GM19455 (cell line): ENCODE measurements at regions not wholly inside any gene's neighbourhood (a gene's known extent, or its start where the extent isn't known, plus 50 kb on each side); places are given as distances from the start of the nearest gene placed in this dataset.

Source experiments
- ATAC-seq: cut with Tn5 transposase; IDR thresholded peaks from one replicate; pipeline ENCODE4 v1.9.1; 2021; ENCODE audit not compliant: unreplicated experiment

- no peak for ATAC-seq
Observed at GRCh38 chr2:215607766-215608165, 171.9 kb upstream of the FN1 start.

GRCh38 chr2:215606219-215606618, 170.4 kb upstream of the FN1 start:
- ATAC-seq: no peak

- ATAC-seq: no peak
Observed at GRCh38 chr2:215605214-215605613, 169.3 kb upstream of the FN1 start.

GRCh38 chr2:215604606-215605005, 168.7 kb upstream of the FN1 start:
- ATAC-seq: no peak

- ATAC-seq: no peak
Observed at GRCh38 chr2:215603440-215603839, 167.6 kb upstream of the FN1 start.

- ATAC-seq: no peak
Observed at GRCh38 chr2:215602997-215603396, 167.1 kb upstream of the FN1 start.

- no peak for ATAC-seq
Observed at GRCh38 chr2:215601990-215602721, 166.3 kb upstream of the FN1 start.

GRCh38 chr2:215601526-215601925, 165.7 kb upstream of the FN1 start:
- no peak for ATAC-seq

- ATAC-seq: no peak
Observed at GRCh38 chr2:215598376-215598975, 162.6 kb upstream of the FN1 start.

- ATAC-seq: no peak
Observed at GRCh38 chr2:215597577-215597976, 161.7 kb upstream of the FN1 start.

- no peak for ATAC-seq
Observed at GRCh38 chr2:215594766-215595165, 158.9 kb upstream of the FN1 start.

- ATAC-seq: no peak
Observed at GRCh38 chr2:215590010-215590745, 154.3 kb upstream of the FN1 start.

GRCh38 chr2:215583881-215584280, 148.0 kb upstream of the FN1 start:
- ATAC-seq: no peak

GRCh38 chr2:215579809-215580208, 143.9 kb upstream of the FN1 start:
- no peak for ATAC-seq

GRCh38 chr2:215577356-215577755, 141.5 kb upstream of the FN1 start:
- ATAC-seq: no peak

- ATAC-seq: no peak
Observed at GRCh38 chr2:215576572-215576971, 140.7 kb upstream of the FN1 start.

- no peak for ATAC-seq
Observed at GRCh38 chr2:215573496-215573895, 137.6 kb upstream of the FN1 start.

- ATAC-seq: no peak
Observed at GRCh38 chr2:215572341-215572848, 136.5 kb upstream of the FN1 start.

GRCh38 chr2:215571689-215572088, 135.8 kb upstream of the FN1 start:
- no peak for ATAC-seq

GRCh38 chr2:215567504-215567903, 131.6 kb upstream of the FN1 start:
- no peak for ATAC-seq

- ATAC-seq: no peak
Observed at GRCh38 chr2:215565897-215566296, 130.0 kb upstream of the FN1 start.

- ATAC-seq: no peak
Observed at GRCh38 chr2:215557701-215558100, 121.8 kb upstream of the FN1 start.
